Muscle of leg (tissue), 3 donors: ENCODE measurements at regions not wholly inside any gene's neighbourhood (a gene's known extent, or its start where the extent isn't known, plus 50 kb on each side); places are given as distances from the start of the nearest gene placed in this dataset.

ENCODE experiments used
- DNase-seq: peaks from one replicate; pipeline ENCODE4 v3.0.0; 2013
- H3K27ac ChIP-seq: one replicate; pipeline ENCODE4 v1.5.1; 2013; ENCODE audit warnings: mild to moderate bottlenecking, low read length, control low read depth
- H3K27me3 ChIP-seq: one replicate; pipeline ENCODE4 v1.6.1; 2013; ENCODE audit warnings: low read length; ENCODE audit not compliant: control insufficient read depth, insufficient read depth
- H3K36me3 ChIP-seq: one replicate; pipeline ENCODE4 v1.6.1; 2013; ENCODE audit warnings: low read length; ENCODE audit not compliant: control insufficient read depth, insufficient read depth
- H3K4me1 ChIP-seq: one replicate; pipeline ENCODE4 v1.6.1; 2013; ENCODE audit warnings: low read length; ENCODE audit not compliant: control insufficient read depth, insufficient read depth
- H3K4me3 ChIP-seq: one replicate; pipeline ENCODE4 v1.5.1; 2013; ENCODE audit warnings: low read length, control low read depth
- H3K9me3 ChIP-seq: replicated peaks from 2 replicates; pipeline ENCODE4 v1.6.1; 2013; ENCODE audit warnings: low read depth, low read length; ENCODE audit not compliant: control insufficient read depth
- WGBS: methylation state at CpG from one replicate; pipeline ENCODE4 v1.1.5; 2013; ENCODE audit warnings: missing lambda C conversion rate; ENCODE audit not compliant: insufficient coverage; 5-methylcytosine and 5-hydroxymethylcytosine counted together

DNA sequence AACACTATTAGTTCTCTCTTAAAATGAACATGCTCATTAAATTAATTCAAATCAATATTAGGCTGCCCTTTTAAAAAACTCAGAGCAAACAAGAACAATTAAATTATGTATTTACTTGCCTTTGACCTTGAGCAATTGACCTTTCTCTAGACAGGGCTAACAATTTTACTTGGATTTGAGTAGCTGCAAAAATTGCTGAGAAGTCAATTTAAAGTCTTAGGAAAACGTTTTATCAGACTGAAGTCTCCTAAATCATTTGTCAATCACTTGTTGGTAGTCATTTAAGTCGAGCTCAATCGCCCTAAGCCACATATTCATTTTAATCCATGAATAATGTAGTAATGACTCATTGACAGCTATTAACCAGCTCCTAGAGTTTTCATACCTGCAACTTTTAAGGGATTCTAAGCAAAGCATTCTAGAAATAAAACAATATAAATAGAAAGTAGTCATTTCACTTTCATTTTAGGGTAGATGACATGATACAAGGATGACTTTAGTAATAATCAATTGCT, 84.9 kb upstream of the SEC61G start:
- Histone ChIP-seq H3K4me3 (no peak overlapping the region), H3K27ac (no peak overlapping the region), H3K36me3 (no peaks in the 10 kb centered on the region), H3K4me1 (peaks cover 17% of the 10 kb centered on the region), H3K27me3 (no peaks in the 10 kb centered on the region), H3K9me3 (no peaks in the 10 kb centered on the region)
- no peak for DNase-seq
- WGBS, result no CpG with 5 or more reads among the region's 3 CpGs

DNA sequence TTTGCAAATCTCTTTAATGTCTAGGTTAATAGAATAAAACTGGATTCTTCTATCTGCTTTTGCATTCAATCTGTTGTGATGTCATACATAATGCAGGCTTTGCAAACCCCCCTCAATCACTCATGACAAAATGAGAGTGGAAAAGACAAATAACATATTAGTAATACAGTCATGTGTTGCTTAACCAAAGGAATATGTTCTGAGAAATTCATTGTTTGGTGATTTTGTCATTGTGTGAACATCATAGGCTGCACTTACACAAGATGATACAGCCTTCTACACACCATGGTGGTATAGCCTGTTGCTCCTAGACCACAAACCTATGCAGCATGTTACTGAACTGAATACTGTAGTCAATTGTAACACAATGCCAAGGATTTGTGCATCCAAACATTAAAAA, 87.3 kb upstream of the SEC61G start:
- Histone ChIP-seq H3K36me3 (no peaks in the 10 kb centered on the region), H3K9me3 (no peaks in the 10 kb centered on the region), H3K4me3 (no peak overlapping the region), H3K27me3 (no peaks in the 10 kb centered on the region), H3K27ac (no peak overlapping the region), H3K4me1 (peaks cover 5% of the 10 kb centered on the region)
- DNase-seq, result no peak

DNA sequence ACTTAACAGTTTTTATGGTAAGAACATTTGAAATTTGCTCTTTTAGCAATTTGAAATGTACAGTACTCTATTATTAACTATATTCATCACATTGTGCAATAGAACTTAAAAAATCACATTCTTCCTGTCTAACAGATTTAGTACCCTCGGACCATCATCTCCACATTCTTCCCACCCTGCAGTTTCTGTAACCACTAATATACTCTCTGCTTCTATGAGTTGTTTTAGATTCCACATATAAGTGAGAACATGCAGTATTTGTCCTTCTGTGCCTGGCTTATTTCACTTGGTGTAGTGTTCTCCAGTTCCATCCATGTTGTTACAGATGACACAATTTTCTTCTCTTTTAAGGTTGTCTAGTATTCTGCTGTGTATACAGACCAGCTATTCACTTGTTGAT, 88.9 kb upstream of the SEC61G start:
- no peaks in the 10 kb centered on the region for H3K4me1 ChIP-seq
- no peaks in the 10 kb centered on the region for H3K9me3 ChIP-seq
- no peaks in the 10 kb centered on the region for H3K36me3 ChIP-seq
- no CpG with 5 or more reads among the region's 1 CpG for WGBS
- H3K27me3 ChIP-seq, result no peaks in the 10 kb centered on the region
- H3K4me3 ChIP-seq, result no peak overlapping the region
- no peak overlapping the region for H3K27ac ChIP-seq
- DNase-seq, result no peak

DNA sequence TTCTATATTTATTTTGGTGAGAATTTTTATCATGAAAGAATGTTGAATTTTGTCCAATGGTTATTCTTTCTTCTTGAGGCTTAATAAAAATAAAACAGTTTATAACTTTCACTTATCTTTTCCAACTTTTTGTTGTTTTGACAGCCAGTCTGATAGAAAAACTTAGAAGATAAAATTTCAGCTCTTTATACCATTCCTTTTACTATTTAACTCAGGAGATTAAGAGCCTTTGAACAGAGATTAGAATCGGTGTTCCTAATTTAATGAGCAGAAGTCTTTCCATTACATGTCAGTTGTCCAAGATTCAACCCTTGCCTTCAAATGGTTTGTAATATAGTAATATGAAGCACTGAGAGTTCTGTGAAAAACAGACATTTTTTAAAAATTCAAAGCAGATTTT, 97.8 kb upstream of the SEC61G start:
- no peaks in the 10 kb centered on the region for H3K9me3 ChIP-seq
- H3K27me3 ChIP-seq, result no peaks in the 10 kb centered on the region
- no CpG with 5 or more reads among the region's 1 CpG for WGBS
- no peak overlapping the region for H3K27ac ChIP-seq
- H3K4me1 ChIP-seq, result no peaks in the 10 kb centered on the region
- no peaks in the 10 kb centered on the region for H3K36me3 ChIP-seq
- peak; percentile 46 for DNase-seq
- no peak overlapping the region for H3K4me3 ChIP-seq

DNA sequence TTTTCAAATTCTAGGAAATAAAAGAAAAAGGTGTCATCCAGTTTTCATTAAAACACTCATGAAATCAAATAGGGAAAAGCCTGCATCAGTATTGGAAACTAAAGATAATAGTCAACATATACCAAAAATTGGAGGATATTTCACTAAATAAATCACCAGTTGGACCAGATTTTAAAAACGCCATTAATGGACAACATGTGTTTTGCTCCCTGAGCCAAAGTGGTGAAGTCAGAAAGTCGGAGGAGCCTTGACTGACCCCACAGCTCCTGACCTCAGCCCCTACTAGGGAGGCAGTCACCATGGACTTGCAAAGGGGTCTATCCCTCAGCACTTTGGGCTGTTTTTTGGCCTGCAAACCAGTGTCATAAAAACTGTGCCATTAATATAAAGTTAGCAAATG, 98.3 kb upstream of the SEC61G start:
- Histone ChIP-seq H3K4me1 (no peaks in the 10 kb centered on the region), H3K36me3 (no peaks in the 10 kb centered on the region), H3K27ac (no peak overlapping the region), H3K9me3 (no peaks in the 10 kb centered on the region), H3K4me3 (no peak overlapping the region), H3K27me3 (no peaks in the 10 kb centered on the region)
- DNase-seq, result peak; percentile 78
- WGBS, result 50% methylated on average over 2 of the region's 2 CpGs

DNA sequence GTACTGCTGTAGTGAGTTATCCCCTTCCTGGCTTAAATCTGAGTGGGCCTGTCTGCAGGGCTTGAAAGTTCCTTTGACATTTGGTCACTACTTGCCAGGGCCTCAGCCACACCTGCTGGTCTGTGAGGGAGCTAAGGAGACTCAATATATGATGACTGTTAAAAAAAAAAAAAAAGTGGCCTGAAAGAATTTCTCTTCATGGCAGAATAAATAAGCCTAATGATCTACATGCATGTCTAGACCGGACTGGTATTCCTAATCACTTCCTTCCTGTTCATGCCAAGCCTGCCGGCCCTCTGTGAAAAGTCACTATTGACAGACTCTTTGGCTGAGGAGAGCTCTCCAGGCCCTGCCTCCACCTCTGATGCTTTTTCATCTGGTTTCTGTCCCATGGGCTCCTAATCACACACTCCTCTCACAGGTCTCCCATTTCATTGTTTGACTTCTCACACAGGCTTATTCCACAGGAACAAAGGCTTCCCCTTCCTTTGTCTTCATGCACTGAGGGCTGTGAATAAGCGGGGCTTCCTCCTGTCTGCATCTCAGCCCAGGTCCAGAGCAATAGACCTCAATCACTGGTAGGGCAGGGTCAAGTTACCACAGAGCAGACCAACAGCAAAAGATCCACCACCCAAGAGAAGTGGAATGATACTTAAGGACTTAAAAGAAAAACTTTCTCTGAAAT, 99.1 kb upstream of the SEC61G start:
- Histone ChIP-seq H3K4me3 (no peak overlapping the region), H3K27me3 (no peaks in the 10 kb centered on the region), H3K9me3 (no peaks in the 10 kb centered on the region), H3K27ac (no peak overlapping the region), H3K36me3 (no peaks in the 10 kb centered on the region), H3K4me1 (no peaks in the 10 kb centered on the region)
- WGBS, result 49% methylated on average over 2 of the region's 3 CpGs
- no peak for DNase-seq

DNA sequence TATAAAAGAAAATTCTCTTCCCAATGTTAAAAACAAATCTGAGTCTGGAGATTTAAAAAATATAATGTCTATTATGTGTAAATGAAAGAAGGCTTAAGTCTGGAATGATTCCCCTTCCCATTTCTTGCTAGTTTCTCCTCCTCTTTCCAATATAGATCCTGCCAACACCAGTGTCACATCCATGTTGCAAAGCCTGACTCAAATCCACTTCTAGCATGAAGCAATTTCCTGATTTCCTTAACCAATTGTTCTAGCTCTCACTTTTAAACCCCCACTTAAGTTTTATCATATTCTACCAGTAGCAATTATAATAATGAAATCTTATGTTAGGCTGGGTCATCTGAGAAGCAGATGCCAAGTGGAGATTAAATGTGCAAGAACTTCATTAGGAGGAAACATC, 100.1 kb upstream of the SEC61G start:
- no peaks in the 10 kb centered on the region for H3K27me3 ChIP-seq
- no peak overlapping the region for H3K27ac ChIP-seq
- DNase-seq, result no peak

DNA sequence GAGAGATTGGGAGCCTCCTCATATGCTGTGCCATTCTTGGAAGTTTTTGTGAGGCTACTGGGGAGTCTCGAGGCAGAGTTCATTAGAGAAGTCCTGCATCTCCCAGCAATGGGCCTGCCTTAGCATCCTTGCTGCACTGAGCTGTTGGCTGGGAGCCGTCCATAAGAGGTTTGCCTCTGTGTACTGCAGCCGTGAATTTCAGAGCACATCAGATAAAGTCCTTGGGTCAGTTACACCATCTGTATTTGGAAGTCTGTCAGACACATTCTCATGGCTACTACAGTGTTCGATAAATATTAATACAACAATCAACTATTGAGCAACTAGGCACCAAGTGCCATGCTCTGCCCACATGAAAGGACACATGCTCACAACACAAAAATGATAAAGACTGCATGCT, 100.5 kb upstream of the SEC61G start:
- Histone ChIP-seq H3K36me3 (no peaks in the 10 kb centered on the region), H3K4me3 (no peak overlapping the region), H3K4me1 (no peaks in the 10 kb centered on the region), H3K27ac (no peak overlapping the region), H3K27me3 (no peaks in the 10 kb centered on the region), H3K9me3 (no peaks in the 10 kb centered on the region)
- WGBS, result 66% methylated on average over 4 of the region's 4 CpGs
- no peak for DNase-seq

More for the DNA sequence above, 100.1 kb upstream of the SEC61G start:
- H3K9me3 ChIP-seq, result no peaks in the 10 kb centered on the region
- no peaks in the 10 kb centered on the region for H3K4me1 ChIP-seq
- no peaks in the 10 kb centered on the region for H3K36me3 ChIP-seq
- H3K4me3 ChIP-seq, result no peak overlapping the region

DNA sequence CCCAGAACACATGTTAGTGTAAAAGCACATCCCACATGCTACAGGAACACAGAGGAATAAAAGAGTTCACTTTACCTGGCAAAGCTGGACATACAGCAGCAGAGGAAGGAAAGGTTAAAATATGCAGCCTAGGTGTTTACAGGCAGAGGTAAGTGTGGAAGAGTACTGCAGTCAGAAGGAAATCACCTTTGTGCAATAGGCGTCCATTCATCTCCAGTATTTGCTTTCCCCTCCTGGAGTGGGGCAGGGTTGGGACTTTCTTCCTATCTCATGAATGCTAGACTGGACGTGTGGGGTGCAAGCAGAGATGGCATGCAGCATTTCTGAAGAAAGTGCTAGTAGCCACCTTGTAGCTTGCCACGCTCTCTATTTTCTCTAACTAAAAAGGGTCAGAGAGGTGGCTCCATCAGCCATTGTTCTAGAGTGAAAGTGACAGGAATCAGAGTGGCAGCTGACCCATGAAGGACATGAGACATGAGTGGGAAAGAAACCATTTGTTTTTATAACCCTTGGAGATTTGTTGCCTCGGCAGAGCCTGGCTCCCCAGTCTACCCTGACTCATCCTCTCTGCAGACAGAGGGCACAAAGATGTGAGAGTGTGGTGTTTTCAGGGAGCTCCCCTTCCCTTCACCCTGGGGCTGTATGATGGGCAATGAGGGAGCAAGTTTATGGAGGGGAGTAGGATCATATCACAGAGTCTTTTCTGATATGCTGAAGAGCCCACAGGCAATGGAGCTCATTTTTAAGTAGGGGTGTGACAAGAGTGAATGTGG, 101.2 kb upstream of the SEC61G start:
- H3K27ac ChIP-seq, result no peak overlapping the region
- H3K36me3 ChIP-seq, result no peaks in the 10 kb centered on the region
- 60% methylated on average over 1 of the region's 4 CpGs for WGBS
- no peak overlapping the region for H3K4me3 ChIP-seq
- no peak for DNase-seq
- no peaks in the 10 kb centered on the region for H3K9me3 ChIP-seq
- no peaks in the 10 kb centered on the region for H3K4me1 ChIP-seq
- no peaks in the 10 kb centered on the region for H3K27me3 ChIP-seq

DNA sequence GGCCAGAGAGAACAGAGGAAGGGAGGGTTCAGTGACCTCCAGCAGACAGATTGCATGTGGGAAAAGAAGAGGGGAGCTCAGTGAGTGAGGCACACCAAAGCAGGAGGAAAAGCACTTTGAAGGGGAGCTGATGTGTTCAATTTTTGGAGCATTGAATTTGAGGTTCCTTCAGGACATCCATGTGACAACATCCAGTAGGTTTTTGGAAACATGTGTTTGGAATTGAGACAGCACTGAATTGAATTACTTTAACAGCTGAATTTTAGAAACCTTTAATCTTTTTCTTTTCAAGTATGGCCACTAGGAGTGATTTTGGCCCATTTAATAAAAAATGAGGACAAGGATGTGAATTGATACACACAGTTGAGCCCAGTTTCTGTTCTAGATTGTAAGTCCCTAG, 101.8 kb upstream of the SEC61G start:
- Histone ChIP-seq H3K4me3 (no peak overlapping the region), H3K36me3 (no peaks in the 10 kb centered on the region), H3K27me3 (no peaks in the 10 kb centered on the region), H3K4me1 (no peaks in the 10 kb centered on the region), H3K9me3 (no peaks in the 10 kb centered on the region), H3K27ac (no peak overlapping the region)
- peak; percentile 35 for DNase-seq
